Vagina (tissue), 2 donors: ENCODE measurements at regions not wholly inside any gene's neighbourhood (a gene's known extent, or its start where the extent isn't known, plus 50 kb on each side); places are given as distances from the start of the nearest gene placed in this dataset.

Source experiments
- DNase-seq, 2 donors: peaks; one replicate each; pipeline ENCODE4 v3.0.0-alpha.2; 2017; ENCODE audit errors: extremely low spot score in 2 of 2
- H3K27ac ChIP-seq: fragments of 200-600 bp; sonication (generic); one replicate; pipeline ENCODE4 v1.5.1; 2019
- H3K27me3 ChIP-seq: fragments of 200-600 bp; sonication (generic); one replicate; pipeline ENCODE4 v1.5.1; 2019
- H3K36me3 ChIP-seq, 2 donors: fragments of 200-600 bp; sonication (generic); one replicate each; pipeline ENCODE4 v1.5.1; 2017 to 2019
- H3K4me1 ChIP-seq: fragments of 200-600 bp; sonication (generic); one replicate; pipeline ENCODE4 v1.5.1; 2019
- H3K4me3 ChIP-seq, 2 donors: fragments of 200-600 bp; sonication (generic); 1 replicate in 1 of 2; 2 replicates in 1 of 2; pipeline ENCODE4 v1.5.1; 2016 to 2019
- H3K9me3 ChIP-seq: fragments of 200-600 bp; sonication (generic); one replicate; pipeline ENCODE4 v1.5.1; 2019
- POLR2A ChIP-seq, 2 donors: fragments of 450-650 bp; IDR thresholded peaks; one replicate each; pipeline ENCODE4 v1.6.1; 2017; ENCODE audit warnings: antibody characterized with exemption in 2 of 2, mild to moderate bottlenecking in 2 of 2, moderate library complexity in 2 of 2
- POLR2AphosphoS5 ChIP-seq, 2 donors: sonication (generic); formaldehyde crosslinking; IDR thresholded peaks; one replicate each; pipeline ENCODE4 v1.9.0; 2017; ENCODE audit warnings: antibody characterized with exemption in 2 of 2, mild to moderate bottlenecking in 2 of 2, low read depth in 1 of 2; ENCODE audit not compliant: insufficient read depth in 1 of 2
- intact Hi-C: fragments of 100-400 bp; cut with DNase I; formaldehyde crosslinking; loops from one replicate; pipeline ENCODE4 v1.15.1; 2023
- TF ChIP-seq, protein P1 (sequence below), 3 experiments: fragments of 450-650 bp in 2 of 3; fragments of 200-600 bp in 1 of 3; sonication (generic) in 1 of 3; IDR thresholded peaks; one replicate each; pipeline ENCODE4 v1.5.1; 2017 to 2019; ENCODE audit warnings: antibody characterized with exemption in 3 of 3, mild to moderate bottlenecking in 2 of 3, moderate library complexity in 2 of 3

DNA sequence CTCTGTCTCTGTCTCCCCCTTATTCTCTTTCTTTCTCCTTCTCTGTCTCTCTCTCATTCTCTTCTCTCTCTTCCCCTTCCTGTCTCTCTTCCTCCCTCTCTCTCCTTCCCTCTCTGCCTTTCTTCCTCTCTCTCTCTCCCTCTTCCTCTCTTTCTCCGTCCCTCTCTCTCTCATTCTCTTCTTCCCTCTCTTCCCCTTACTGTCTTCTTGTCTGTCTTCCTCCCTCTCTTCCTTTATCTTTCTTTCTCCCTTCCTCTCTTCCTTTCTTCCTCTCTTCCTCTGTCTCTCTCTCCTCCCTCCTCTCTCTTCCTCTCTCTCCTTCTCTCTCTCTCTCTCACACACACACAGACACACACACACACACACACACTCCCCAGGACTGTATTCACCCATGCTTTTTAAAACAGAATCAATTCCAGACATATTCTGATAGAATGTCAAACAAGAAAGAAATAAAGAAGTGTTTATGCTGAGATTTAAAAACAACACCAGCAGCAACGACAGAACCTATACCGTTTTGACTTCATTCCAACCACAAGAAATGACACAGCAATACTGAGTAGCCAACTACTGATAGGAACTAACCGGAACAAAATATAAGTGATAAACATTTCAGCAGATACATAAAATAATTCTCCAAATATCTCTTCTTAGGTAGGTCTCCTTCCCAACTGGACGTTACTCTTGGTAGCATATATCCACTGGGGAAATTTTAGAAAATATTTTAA is 296.7 kb downstream of the ASMT start:
- H3K36me3 ChIP-seq, result no peaks in the 10 kb centered on the region
- no peaks in the 10 kb centered on the region for H3K27me3 ChIP-seq
- H3K4me1 ChIP-seq, result no peaks in the 10 kb centered on the region
- TF ChIP-seq, protein P1, sequence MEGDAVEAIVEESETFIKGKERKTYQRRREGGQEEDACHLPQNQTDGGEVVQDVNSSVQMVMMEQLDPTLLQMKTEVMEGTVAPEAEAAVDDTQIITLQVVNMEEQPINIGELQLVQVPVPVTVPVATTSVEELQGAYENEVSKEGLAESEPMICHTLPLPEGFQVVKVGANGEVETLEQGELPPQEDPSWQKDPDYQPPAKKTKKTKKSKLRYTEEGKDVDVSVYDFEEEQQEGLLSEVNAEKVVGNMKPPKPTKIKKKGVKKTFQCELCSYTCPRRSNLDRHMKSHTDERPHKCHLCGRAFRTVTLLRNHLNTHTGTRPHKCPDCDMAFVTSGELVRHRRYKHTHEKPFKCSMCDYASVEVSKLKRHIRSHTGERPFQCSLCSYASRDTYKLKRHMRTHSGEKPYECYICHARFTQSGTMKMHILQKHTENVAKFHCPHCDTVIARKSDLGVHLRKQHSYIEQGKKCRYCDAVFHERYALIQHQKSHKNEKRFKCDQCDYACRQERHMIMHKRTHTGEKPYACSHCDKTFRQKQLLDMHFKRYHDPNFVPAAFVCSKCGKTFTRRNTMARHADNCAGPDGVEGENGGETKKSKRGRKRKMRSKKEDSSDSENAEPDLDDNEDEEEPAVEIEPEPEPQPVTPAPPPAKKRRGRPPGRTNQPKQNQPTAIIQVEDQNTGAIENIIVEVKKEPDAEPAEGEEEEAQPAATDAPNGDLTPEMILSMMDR (IDR thresholded peaks at IDR 0.05), result no peak
- TF ChIP-seq POLR2A (IDR thresholded peaks at IDR 0.05), result no peak
- TF ChIP-seq POLR2AphosphoS5 (IDR thresholded peaks at IDR 0.05; ENCODE audit: insufficient read depth in 1 of 2, low read depth in 1 of 2), result no peak
- H3K9me3 ChIP-seq, result no peaks in the 10 kb centered on the region
- no peak overlapping the region for H3K4me3 ChIP-seq
- no peak overlapping the region for H3K27ac ChIP-seq
- no peak for DNase-seq
- intact Hi-C loops, result no loop called here

DNA sequence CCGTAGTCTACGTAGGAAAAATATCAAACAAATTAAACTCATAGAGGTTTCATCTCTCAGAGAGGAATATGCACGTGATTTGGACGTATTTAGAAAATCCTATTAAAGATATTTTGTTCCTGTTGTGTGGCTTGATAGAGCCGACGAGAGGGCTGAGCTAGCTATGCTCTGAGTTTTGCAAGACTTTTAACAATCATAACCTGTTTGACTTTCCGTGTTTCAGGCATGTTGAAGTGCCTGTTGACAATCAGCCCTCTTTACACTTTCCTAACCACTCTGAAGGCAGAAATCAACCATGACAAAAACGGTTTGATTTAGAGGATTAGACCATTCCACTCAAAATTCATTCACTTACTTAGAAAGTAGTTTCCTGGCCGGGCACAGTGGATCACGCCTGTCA is 297.3 kb downstream of the ASMT start:
- Histone ChIP-seq H3K9me3 (no peaks in the 10 kb centered on the region), H3K27me3 (no peaks in the 10 kb centered on the region), H3K36me3 (no peaks in the 10 kb centered on the region), H3K27ac (no peak overlapping the region), H3K4me1 (no peaks in the 10 kb centered on the region), H3K4me3 (no peak overlapping the region)
- DNase-seq, result no peak
- TF ChIP-seq, protein P1 (IDR thresholded peaks at IDR 0.05), result no peak
- TF ChIP-seq POLR2A (IDR thresholded peaks at IDR 0.05) (no peak), POLR2AphosphoS5 (IDR thresholded peaks at IDR 0.05; ENCODE audit: insufficient read depth in 1 of 2, low read depth in 1 of 2) (no peak)
- intact Hi-C loops, result no loop called here

DNA sequence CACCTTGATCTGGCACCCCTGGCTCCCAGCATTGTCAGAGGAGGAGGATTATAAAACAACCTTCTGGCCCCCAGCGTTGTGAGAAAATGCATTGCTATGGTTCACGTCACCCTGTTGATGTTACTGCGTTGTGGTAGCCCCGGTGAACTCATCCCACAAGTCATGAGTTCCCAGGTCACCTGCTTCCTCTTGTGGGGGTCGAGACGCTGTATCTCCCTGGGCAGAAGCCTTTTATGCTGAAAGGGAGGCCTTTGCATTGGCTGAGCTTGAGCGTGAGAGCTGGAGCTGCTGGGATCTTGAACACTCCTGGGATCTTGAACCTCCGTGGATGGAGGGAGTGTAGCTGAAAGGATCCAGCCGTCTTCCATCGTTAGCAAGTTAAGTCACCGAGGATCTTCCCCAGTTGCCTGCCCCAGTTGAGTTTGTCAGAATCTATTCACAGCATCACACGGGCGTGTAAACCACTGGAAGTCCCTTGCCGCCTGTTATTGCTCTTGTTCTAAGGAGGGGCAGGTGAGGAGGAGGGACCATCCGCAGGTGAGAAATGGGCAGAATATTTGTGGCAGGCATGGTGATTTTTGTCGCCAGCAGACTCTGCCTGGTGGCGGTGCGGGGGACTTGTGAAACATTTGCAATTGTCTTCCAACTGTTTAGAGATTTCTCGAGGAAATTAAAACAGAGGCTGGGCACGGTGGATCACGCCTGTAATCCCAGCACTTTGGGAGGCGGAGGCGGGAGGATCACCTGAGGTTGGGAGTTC is 299.9 kb downstream of the ASMT start:
- no peak for DNase-seq
- TF ChIP-seq, protein P1 (IDR thresholded peaks at IDR 0.05), result no peak
- TF ChIP-seq POLR2A (IDR thresholded peaks at IDR 0.05) (no peak), POLR2AphosphoS5 (IDR thresholded peaks at IDR 0.05; ENCODE audit: insufficient read depth in 1 of 2, low read depth in 1 of 2) (no peak)
- H3K4me1 ChIP-seq, result no peaks in the 10 kb centered on the region
- H3K9me3 ChIP-seq, result no peaks in the 10 kb centered on the region
- no peak overlapping the region for H3K27ac ChIP-seq
- H3K4me3 ChIP-seq, result no peak overlapping the region
- H3K36me3 ChIP-seq, result no peaks in the 10 kb centered on the region
- no peaks in the 10 kb centered on the region for H3K27me3 ChIP-seq
- intact Hi-C loops, result no loop called here

DNA sequence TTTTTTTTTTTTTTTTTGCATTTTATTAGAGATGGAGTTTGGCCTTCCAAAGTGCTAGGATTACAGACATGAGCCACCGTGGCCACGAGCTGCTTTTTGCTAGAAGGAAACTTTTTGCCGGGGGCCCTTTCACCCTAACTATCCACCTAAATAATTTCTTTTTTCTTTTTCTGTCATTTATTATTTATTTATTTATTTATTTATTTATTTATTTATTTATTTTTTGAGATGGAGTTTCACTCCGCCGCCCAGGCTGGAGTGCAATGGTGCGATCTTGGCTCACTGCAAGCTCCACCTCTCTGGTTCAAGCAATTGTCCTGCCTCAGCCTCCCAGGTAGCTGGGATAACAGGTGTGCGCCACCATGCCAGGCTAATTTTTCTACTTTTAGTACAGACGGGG is 303.9 kb downstream of the ASMT start:
- DNase-seq, result no peak
- no peaks in the 10 kb centered on the region for H3K36me3 ChIP-seq
- TF ChIP-seq POLR2AphosphoS5 (IDR thresholded peaks at IDR 0.05; ENCODE audit: insufficient read depth in 1 of 2, low read depth in 1 of 2), result no peak
- TF ChIP-seq POLR2A (IDR thresholded peaks at IDR 0.05), result no peak
- TF ChIP-seq, protein P1 (IDR thresholded peaks at IDR 0.05), result no peak
- no peaks in the 10 kb centered on the region for H3K27me3 ChIP-seq
- H3K9me3 ChIP-seq, result no peaks in the 10 kb centered on the region
- no peak overlapping the region for H3K4me3 ChIP-seq
- no peak overlapping the region for H3K27ac ChIP-seq
- intact Hi-C loops, result no loop called here
- H3K4me1 ChIP-seq, result no peaks in the 10 kb centered on the region

DNA sequence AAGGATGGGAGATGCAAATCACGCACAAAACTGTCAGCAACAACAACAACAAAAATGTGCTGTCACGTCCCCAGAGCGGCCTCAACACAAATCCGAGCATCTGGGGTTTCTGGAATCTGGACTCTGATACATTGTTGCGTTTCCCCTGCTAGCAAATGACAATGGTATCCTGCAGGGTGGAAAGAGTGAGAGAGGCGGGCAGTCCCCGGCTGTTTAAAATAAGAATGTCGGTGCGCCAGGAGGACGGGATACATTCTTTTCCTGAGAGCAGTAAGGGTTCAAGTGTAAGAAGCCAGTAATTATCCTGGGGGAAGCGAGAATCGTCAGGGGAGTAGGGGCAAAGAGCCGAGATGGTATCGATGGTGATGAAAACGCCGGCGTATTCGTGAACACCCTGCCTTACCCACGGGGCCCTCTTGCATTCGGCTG is 310.2 kb downstream of the ASMT start:
- intact Hi-C loops, result no loop called here
- TF ChIP-seq POLR2AphosphoS5 (IDR thresholded peaks at IDR 0.05; ENCODE audit: insufficient read depth in 1 of 2, low read depth in 1 of 2), result no peak
- TF ChIP-seq POLR2A (IDR thresholded peaks at IDR 0.05), result no peak
- TF ChIP-seq, protein P1 (IDR thresholded peaks at IDR 0.05), result no peak
- Histone ChIP-seq H3K27me3 (no peaks in the 10 kb centered on the region), H3K9me3 (no peaks in the 10 kb centered on the region), H3K4me3 (no peak overlapping the region), H3K4me1 (no peaks in the 10 kb centered on the region), H3K27ac (no peak overlapping the region), H3K36me3 (no peaks in the 10 kb centered on the region)
- no peak for DNase-seq
